Right ventricle myocardium inferior (tissue), 1 donor: ENCODE measurements at regions not wholly inside any gene's neighbourhood (a gene's known extent, or its start where the extent isn't known, plus 50 kb on each side); places are given as distances from the start of the nearest gene placed in this dataset.
"Not testable (repeated sequence)": the region's sequence is repeated elsewhere in the genome, so short reads cannot be mapped to it uniquely, and the experiment has no call there.

Experiments used
- ATAC-seq: fragments of 200-7000 bp; cut with Tn5 transposase; one replicate; pipeline ENCODE4 v1.9.1; 2020; ENCODE audit warnings: mild to moderate bottlenecking, moderate library complexity
- DNase-seq: peaks from one replicate; pipeline ENCODE4 v3.0.0; 2021; ENCODE audit errors: missing footprints
- intact Hi-C: fragments of 100-400 bp; cut with DNase I; formaldehyde crosslinking; loops from one replicate; pipeline ENCODE4 v1.11.0; 2022
- donor health status: DM: no; HTN: yes; CAD: no; lungs with severe emphysema.

DNA sequence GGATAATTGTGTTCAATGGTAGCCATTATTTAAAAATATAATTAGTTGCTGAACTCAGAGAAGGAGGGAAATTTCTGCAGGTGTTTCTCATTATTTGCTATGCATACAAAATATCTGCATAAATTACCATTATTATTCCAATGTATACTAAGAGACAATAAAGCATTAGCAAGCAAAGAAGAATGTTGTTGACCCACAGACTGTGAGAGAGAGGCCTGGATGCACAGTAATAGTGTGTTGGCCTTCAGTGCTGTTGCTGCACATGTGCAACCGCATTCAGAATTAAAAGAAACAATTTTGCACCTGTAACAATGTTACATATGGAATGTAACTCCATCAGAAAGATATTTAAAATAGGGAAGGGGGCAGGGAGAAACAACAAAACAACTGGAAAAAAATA, 155.6 kb upstream of the KCNH8 start:
- ATAC-seq = no peak
- intact Hi-C loops = loop anchor here (5.0 kb wide), 1 partner anchor 435 kb away; no protein-coding TSS in a partner anchor
- DNase-seq = no peak

DNA sequence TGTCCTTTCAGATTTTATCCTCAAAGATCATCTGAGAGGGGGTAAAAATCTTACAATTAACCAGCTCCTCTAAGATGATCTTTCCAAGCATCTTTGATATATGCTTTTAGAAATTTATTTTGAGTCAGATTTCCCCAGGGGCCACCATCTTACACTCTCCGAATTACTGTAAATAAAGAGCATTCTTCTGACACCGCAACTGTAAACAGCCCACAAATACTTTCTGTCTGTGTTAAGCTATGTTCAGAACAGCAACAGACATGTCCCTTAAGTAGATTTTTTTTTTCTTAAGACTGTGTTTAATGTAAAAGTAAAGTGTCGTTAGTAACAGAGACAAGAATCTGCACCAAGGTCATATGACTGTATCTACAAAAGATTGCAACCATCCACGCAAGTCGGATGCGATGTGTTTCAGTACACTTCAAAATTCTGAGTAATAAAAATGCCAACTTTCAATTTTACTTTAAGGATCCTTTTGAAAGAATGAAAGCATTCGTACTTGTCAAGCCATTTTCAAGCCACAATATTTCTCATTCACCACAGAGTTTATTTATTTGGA, 159.0 kb upstream of the KCNH8 start:
- no peak for ATAC-seq
- DNase-seq = no peak
- intact Hi-C loops = no loop called here

DNA sequence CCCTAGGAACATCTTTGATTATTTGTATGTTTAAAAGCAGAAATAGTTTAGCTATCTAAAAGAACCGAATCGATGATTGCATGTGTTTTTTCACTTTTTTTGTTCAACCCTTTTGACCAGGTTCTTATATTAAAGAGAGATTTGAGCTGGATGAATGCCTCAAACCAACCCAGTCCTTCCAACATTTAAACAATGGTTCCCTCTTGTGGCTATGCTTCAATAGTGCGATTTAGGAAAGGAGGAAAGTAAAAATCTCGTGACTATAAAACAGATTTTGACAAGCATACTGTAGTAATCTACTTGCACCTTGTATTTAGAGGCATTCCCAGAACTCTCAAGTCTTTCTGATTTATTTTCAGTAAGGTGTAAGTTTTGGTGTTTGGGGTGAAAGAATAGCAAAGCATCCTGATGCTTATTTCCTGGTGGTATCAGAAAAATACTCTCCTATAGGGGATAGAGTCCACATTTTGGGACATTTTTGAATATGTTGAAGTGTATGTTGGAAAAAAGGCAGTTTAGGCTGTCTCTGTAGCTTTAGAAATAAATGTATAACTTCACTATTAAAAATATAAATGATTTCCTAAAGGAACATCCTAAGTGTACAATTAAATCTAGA, 159.6 kb upstream of the KCNH8 start:
- ATAC-seq = no peak
- intact Hi-C loops = no loop called here

DNA sequence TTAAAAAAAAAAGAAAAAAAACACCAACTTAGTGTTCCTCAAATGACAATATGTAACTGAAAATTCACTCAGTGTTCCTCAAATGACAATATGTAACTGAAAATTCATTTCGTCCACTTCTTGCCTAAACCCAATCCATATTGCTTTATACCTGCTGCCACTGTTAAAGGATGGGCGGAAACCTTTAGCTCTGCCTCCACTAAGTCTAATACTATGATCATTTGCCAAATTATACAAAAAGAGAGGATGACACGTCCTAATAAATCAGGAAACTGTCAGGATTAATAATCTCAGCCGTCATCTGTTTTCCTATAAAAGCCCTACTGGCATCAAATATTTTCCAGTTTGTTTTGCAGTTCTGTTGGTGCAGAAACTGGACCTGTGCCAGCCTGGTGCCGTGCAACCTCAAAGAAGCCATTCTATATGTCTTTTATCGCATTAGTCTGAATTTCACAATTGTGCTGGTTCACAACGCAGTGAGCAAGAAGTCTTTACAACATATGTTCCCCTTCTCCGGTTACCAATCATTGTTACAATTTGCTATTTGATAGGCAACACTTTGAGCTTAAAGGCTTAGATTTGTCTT, 160.4 kb upstream of the KCNH8 start:
- intact Hi-C loops = no loop called here
- no peak for DNase-seq
- ATAC-seq = no peak

More for the DNA sequence above, 159.6 kb upstream of the KCNH8 start:
- no peak for DNase-seq

DNA sequence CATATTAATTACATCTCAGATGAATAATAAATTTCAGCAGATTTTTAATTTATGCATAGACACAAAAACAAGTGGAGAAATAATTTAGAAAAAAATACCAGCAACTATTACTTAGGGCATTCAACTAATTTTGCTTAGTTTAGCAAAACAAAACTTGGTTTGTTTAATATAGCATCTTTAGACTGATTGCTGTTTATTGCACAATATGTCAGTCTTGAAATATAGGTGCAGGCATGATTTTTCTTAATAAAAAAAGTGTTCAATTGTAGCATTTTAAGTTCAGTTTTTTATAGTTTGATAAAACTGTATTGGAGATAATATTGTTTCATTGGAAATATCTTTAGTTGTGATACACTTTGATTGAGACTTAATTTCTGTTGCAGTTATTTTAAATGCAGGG, 161.2 kb upstream of the KCNH8 start:
- intact Hi-C loops = no loop called here
- no peak for ATAC-seq
- DNase-seq = no peak

DNA sequence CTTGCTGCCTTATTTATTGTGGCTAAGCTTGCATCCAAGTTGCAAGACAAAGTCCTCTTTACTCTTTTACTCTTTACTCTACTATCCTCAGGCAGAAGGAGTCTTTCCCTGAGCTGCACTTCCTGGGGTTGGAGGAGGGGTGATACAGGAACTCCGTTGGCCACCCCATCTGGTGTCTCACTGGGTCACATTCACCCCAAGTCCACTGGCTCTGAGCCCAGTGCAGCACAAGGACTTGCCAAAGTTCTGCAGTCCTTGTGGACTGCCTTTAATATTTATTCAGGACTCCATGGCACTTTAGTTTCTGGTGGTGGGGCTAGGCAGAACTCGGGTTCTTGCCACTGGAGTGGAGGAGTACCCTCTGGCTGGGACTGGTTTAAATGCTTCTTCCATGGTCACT, 165.4 kb upstream of the KCNH8 start:
- ATAC-seq = no peak
- intact Hi-C loops = no loop called here
- no peak for DNase-seq

DNA sequence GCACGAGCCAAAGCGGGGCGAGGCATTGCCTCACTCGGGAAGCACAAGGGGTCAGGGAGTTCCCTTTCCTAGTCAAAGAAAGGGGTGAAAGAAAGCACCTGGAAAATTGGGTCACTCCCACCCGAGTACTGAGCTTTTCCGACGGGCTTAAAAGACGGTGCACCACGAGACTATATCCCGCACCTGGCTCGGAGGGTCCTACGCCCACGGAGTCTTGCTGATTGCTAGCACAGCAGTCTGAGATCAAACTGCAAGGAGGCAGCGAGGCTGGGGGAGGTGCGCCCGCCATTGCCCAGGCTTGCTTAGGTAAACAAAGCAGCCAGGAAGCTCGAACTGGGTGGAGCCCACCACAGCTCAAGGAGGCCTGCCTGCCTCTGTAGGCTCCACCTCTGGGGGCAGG, 172.2 kb upstream of the KCNH8 start:
- DNase-seq, intact Hi-C loops, ATAC-seq: not testable (repeated sequence)

DNA sequence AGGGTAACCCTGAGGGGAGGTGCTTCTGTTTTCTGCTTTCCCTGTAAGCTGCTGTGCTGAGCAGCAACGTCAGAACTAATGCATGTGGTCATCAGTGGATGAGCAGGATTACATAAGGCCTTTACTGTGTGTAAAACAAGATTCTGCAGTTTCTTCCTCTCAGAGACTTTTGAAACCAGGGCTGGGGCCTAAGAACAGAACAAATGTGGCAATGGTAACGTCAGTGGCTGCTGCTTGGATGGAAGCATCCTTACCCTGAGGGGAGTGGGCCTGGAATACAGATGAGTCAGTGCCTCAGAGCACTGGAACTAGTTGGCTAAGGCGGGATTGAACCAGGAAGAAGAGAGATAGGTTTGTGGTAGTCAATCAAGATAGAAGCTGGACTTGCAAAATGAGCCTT, 180.2 kb upstream of the KCNH8 start:
- no peak for ATAC-seq
- intact Hi-C loops = no loop called here
- DNase-seq = no peak

DNA sequence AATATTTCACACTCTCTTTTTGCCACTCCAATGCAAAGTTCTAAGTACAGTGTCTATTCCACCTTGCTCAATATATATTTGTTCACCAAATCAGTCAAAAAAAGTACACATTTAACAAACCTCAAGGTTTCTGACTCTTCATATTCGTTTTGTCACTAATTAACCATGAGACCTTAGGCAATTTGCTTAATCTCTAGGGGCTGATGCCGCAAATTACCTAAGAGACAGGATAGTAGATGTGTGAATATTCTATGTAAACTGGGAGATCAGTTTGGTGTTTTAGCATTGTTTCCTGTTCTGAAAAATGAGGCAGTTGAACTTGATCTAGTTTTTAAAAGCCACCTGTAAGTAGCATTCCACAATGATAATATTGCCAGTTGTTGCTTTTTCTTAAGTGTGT, 182.5 kb upstream of the KCNH8 start:
- no peak for ATAC-seq
- intact Hi-C loops = no loop called here

DNA sequence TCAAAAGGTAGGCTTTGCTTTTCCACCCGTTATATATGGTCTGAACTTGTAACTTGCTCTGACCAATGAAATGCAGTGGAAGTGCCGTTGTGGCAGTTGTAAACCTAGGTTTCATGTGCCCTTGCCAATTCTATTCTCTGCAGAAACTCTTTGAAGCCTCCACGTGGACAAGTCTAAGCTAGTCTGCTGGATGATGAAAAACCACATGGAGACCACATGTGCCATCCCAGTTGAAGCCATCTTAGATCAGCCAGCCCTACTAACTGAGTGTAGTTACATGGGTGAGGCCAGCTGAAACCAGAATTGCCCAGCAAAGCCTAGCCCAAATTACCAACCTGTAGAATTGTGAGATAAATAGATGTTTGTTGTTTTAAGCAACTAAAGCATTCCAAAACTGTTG, 183.7 kb upstream of the KCNH8 start:
- ATAC-seq (no peak), DNase-seq (no peak)
- intact Hi-C loops = no loop called here

More for the DNA sequence above, 182.5 kb upstream of the KCNH8 start:
- no peak for DNase-seq

DNA sequence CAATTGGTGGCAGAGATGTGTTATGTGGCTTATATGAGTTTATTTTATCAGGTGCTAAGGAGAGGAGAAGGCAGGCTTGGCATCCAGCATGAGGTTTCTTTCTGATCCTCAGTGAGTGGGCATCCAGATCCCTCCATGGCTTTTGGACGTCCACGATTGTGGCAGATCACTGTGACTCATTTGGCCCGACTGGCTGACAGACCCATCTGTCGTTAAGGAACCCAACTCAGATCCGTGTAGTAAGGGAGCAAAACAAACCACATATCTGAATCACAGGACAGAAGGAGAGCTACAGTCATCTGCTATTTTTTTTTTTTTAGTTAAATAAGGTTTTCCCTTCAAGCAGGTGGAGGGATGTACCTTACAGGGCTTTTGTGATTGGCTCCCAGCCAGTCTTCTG, 197.0 kb upstream of the KCNH8 start:
- no peak for ATAC-seq
- intact Hi-C loops = no loop called here
- no peak for DNase-seq

DNA sequence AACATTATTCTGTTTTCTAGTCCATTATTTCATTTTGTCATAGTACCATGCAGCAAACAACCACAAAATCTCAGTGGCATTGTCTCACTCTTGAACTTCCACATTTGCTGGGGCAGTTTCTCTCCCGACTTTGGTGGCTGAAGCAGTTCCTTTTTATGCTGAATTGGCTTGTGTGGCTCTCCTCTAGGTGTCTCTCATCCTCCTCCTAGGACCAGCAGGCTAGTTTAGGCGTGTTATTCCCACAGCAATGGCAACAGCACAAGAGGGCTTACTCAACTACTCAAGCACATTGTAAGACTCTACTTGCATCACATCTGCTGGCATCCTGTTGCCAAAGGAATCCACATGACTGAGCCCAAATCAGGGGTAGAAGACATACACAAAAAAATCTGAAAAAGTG, 201.8 kb upstream of the KCNH8 start:
- ATAC-seq (no peak), DNase-seq (no peak)
- intact Hi-C loops = no loop called here

DNA sequence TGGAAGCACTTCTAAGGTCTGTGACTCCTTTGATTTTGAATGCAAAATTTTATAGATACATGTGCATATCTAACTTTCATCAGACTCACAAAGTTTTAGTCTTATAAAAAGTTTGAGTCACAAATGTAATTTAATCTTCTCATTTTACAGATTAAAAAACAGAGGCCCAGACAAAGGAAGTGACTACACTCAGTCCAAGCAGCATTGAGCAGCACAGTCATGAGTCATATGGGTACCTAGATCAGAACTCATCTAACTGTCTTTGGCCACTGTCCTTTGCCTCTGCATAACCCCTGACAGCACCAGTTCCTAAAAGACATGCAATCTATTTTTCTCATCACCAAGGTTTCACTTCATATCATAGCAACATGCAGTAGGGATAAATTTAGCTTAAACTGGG, 210.7 kb upstream of the KCNH8 start:
- DNase-seq = no peak
- ATAC-seq = no peak
- intact Hi-C loops = no loop called here

DNA sequence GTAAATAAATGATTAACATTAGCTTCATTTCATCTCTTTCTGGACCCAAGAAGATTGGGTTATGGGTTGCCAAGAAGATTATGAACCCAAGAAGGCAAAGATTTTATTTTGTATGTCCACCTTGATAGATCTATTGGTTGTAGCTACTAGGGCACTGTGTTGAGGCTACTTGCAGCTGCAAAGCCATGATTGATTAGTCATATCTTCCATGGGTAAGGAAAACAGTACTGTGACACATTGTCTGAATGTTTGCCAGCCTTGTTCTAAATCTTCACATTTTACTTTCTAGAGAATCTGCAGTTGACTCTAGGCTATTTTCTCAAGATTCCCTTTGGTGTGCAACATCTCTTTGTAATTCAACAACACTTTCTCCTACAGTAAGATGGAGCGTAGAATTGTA, 229.2 kb upstream of the KCNH8 start:
- DNase-seq (no peak), ATAC-seq (no peak)
- intact Hi-C loops = no loop called here

DNA sequence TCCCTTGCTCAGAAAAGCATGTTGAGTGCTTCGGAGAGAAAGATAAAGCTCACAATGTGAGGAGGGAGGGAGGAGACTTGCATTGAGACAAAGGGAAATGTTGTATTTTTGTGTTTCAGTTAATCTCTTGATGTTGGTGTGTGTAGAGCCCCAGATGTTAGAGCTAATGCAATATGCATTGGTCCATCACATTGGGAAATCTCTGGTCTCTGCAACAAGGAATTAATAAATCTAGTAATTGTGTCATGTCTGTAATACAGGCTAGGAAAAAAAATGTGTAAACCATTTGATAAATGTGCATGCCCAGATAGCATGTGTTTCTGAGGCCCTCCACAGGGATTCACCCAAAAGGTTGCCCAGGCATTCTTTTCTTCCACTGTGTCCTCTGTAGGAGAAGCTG, 230.4 kb upstream of the KCNH8 start:
- intact Hi-C loops = no loop called here

DNA sequence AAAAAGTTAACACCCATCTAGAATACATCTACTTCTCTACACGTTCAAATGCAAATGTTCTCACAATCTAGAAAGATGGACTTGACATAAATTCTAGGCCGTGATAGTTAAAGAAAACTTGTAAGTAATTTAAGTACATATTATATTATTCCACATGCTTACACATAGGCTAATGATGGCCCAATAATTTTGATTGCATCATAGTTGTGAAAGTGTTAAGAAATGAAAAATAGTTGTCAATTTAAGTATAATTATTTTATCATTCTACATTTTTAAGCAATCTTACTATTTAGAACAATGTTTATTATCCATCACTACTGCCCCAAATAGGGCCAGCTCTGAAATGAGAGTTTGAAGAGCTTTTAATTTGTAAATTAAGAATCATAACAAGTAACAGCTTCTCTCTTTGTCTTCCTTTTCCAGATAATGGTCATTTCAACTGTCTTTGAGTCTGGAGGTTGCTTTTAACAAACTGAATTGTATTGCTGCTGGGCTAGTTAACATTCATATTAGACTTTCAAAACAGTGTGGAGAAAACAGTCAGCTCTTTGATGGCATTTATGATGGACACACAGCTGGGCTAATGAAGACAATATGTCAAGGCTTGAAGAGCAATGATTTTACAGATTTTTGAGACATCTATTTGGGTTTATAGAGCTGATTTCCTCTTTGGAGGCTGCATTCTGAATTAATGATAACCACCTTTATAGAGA, 246.1 kb upstream of the KCNH8 start:
- DNase-seq = no peak
- intact Hi-C loops = no loop called here
- no peak for ATAC-seq

More for the DNA sequence above, 230.4 kb upstream of the KCNH8 start:
- ATAC-seq (no peak), DNase-seq (no peak)

DNA sequence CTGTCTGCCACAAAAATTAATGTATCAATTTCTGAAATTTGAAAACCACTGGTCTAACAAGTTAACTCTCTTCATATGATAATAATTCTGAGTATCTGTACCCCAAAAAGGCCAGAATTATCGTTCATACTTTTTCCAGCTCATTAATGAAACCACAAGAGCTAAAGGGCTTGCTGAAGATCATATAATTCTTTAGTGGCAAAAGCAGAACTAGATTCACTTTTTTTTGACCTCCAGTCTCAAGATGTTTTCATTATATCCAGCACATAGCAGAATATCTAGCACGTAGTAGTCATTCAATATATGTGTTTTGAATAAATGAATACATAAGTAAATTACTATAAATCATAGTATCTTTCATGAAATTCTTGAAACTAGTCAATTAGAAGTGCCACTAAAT, 246.7 kb upstream of the KCNH8 start:
- DNase-seq (no peak), ATAC-seq (no peak)
- intact Hi-C loops = no loop called here

DNA sequence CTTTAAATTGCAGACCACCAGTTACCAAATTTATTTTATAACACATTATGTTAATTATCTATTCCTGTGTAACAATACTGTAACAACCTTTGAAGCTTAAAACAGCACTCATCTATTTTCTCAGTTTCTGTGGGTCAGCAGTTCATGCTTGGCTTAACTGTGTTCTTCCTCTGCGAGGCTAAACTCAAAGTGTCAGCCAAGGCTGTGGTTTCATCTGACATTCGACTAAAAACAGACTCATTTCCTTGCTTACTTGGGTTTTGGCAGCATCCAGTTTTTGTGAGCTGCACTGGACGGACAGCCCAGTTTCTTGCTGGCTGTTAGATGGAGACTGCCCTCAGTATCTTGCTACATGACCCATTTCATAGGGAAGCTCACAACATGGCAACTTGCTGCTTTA, 247.3 kb upstream of the KCNH8 start:
- DNase-seq = no peak
- intact Hi-C loops = no loop called here
- ATAC-seq = no peak

DNA sequence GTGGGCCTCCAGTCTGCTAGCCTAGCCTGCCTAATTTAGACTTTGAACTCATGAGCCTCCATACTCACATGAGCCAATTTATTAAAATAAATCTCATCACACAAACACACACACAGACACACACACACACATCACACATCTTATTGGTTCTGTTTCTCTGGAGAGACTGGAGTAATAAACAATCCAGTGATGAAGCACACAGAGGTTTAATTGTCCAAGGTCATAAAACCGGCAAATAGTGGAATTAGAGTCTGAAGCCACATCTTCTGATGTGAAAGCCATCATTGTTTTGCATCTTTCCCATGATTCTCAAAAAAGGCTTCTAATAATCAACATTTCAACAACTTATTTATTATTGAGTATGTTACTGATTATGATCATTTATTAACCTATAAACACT, 249.4 kb upstream of the KCNH8 start:
- intact Hi-C loops = no loop called here
- ATAC-seq (no peak), DNase-seq (no peak)

DNA sequence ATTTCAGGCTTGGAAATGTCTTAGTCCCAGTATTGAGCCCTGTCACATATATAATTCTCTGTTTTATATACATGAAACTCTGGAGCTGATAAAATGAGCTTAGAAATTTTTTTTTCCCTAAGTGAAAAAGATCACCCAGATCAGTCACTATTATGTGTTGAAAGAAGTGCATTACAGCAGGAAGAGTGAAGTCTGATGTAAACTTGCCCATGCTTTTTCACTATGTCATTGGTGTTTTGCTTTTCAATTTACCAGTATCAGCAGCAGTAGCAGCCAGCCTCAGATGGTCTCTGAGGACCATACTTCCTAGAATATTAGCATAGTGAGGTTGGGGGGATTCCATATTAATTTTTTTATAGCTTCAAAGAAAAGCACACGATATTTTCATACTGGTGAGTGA, 255.6 kb upstream of the KCNH8 start:
- no peak for DNase-seq
- intact Hi-C loops = no loop called here
- no peak for ATAC-seq
